ENCODE measurements at regions not wholly inside any gene's neighbourhood (a gene's known extent, or its start where the extent isn't known, plus 50 kb on each side); places are given as distances from the start of the nearest gene placed in this dataset.

GRCh38 chr16:86025706-86026105 is 126.7 kb downstream of the IRF8 start:
- no peak for TF ChIP-seq HOXB5 (CRISPR knock-in tag; IDR thresholded peaks at IDR 0.05)
- TF ChIP-seq RCOR1 (IDR thresholded peaks at IDR 0.05; ENCODE audit: low read depth, low read length) = no peak
- no peak for TF ChIP-seq HMGXB4 (CRISPR knock-in tag; IDR thresholded peaks at IDR 0.05; ENCODE audit: borderline replicate concordance)
- no peak for TF ChIP-seq SMC3 (IDR thresholded peaks at IDR 0.05)
- no peak for TF ChIP-seq BHLHE40 (IDR thresholded peaks at IDR 0.05; ENCODE audit: low read depth, low read length)
- no peak for TF ChIP-seq ATOH8 (CRISPR knock-in tag; IDR thresholded peaks at IDR 0.05; ENCODE audit: low read depth)
- no peak for TF ChIP-seq HOXA7 (CRISPR knock-in tag; IDR thresholded peaks at IDR 0.05)
- TF ChIP-seq JUNB (IDR thresholded peaks at IDR 0.05) = no peak
- no peak for TF ChIP-seq TFCP2L1 (CRISPR knock-in tag; IDR thresholded peaks at IDR 0.05)
- TF ChIP-seq ZFP36 (IDR thresholded peaks at IDR 0.05; ENCODE audit: borderline replicate concordance, partially characterized antibody) = no peak
- TF ChIP-seq ELK1 (IDR thresholded peaks at IDR 0.05; ENCODE audit: low read depth, low read length) = no peak
- no peak for TF ChIP-seq HEYL (CRISPR knock-in tag; IDR thresholded peaks at IDR 0.05)
- TF ChIP-seq ESRRA (IDR thresholded peaks at IDR 0.05; ENCODE audit: borderline replicate concordance, low read length) = no peak
- no peak for TF ChIP-seq RNF2 (IDR thresholded peaks at IDR 0.05; ENCODE audit: borderline replicate concordance, low read depth)
- no peak for TF ChIP-seq EP300 (IDR thresholded peaks at IDR 0.05)
- TF ChIP-seq MAZ (IDR thresholded peaks at IDR 0.05; ENCODE audit: borderline replicate concordance, low read depth, low read length) = no peak
- TF ChIP-seq HDAC2 (IDR thresholded peaks at IDR 0.05) = no peak
- no peak for TF ChIP-seq ZC3H11A (IDR thresholded peaks at IDR 0.05)
- 20% methylated on average over 2 of the region's 3 CpGs for WGBS (ENCODE audit: missing lambda C conversion rate)
- no peak overlapping the region for H3K27ac ChIP-seq

GRCh38 chr16:86026171-86026910 is 127.4 kb downstream of the IRF8 start:
- POLR2A ChIA-PET = interaction anchor here (0.6 kb wide), 1 partner anchor 18 kb away, joined by 3 read pairs; no protein-coding TSS in a partner anchor
- CTCF ChIA-PET = interaction anchor here (0.6 to 19.3 kb wide), 8 partner anchors 8 to 491 kb away, joined by 3 to 405 read pairs (median 4); no protein-coding TSS in a partner anchor
- H3K4me2 ChIP-seq = no peak overlapping the region
- no peak overlapping the region for H3K4me3 ChIP-seq
- DNase-seq (ENCODE audit: low read depth in 1 of 2, low spot score in 1 of 2) (no peak), FAIRE-seq (no peak), ATAC-seq (no peak)
- TF ChIP-seq HOXA7 (CRISPR knock-in tag; IDR thresholded peaks at IDR 0.05) (no peak), GATA3 (IDR thresholded peaks at IDR 0.05; ENCODE audit: borderline replicate concordance) (no peak), ATOH8 (CRISPR knock-in tag; IDR thresholded peaks at IDR 0.05; ENCODE audit: low read depth) (no peak), RARB (CRISPR knock-in tag; IDR thresholded peaks at IDR 0.05) (no peak), EHF (CRISPR knock-in tag; IDR thresholded peaks at IDR 0.05) (no peak)
- H3K9me3 ChIP-seq = peaks cover 36% of the 10 kb centered on the region
- 70% methylated on average over 12 of the region's 15 CpGs for WGBS (ENCODE audit: missing lambda C conversion rate)
- no peaks in the 10 kb centered on the region for H3K4me1 ChIP-seq
- H3K27ac ChIP-seq = no peak overlapping the region

More at GRCh38 chr16:86025706-86026105, 126.7 kb downstream of the IRF8 start:
- ChIA-PET CTCF (interaction anchor here (0.6 to 19.3 kb wide), 9 partner anchors 9 to 492 kb away, joined by 3 to 405 read pairs (median 3); no protein-coding TSS in a partner anchor), POLR2A (interaction anchor here (0.6 kb wide), 1 partner anchor 17 kb away, joined by 3 read pairs; no protein-coding TSS in a partner anchor)
- ATAC-seq = no peak
- no peak for FAIRE-seq
- Histone ChIP-seq H3K4me3 (no peak overlapping the region), H3K4me1 (no peaks in the 10 kb centered on the region), H3K9me3 (peaks cover 41% of the 10 kb centered on the region), H3K4me2 (no peak overlapping the region)
- no peak for DNase-seq (ENCODE audit: low read depth in 1 of 2, low spot score in 1 of 2)

Data from A549 (cell line).